Neural cell (in vitro differentiated cells): ENCODE measurements at regions not wholly inside any gene's neighbourhood (a gene's known extent, or its start where the extent isn't known, plus 50 kb on each side); places are given as distances from the start of the nearest gene placed in this dataset.

Experiments
- CTCF ChIP-seq: fragments of 450-650 bp; IDR thresholded peaks from 2 replicates; pipeline ENCODE4 v1.5.1; 2014; ENCODE audit warnings: antibody characterized with exemption, mild to moderate bottlenecking, moderate library complexity; ENCODE audit not compliant: poor library complexity, severe bottlenecking
- EZH2 ChIP-seq: fragments of 200-600, 300-800 bp; shearing (Covaris generic), sonication (generic); IDR thresholded peaks from 2 replicates; pipeline ENCODE4 v1.6.1; 2014; ENCODE audit warnings: antibody characterized with exemption, low read length, borderline replicate concordance, mild to moderate bottlenecking; ENCODE audit not compliant: insufficient read depth, poor library complexity, severe bottlenecking

DNA sequence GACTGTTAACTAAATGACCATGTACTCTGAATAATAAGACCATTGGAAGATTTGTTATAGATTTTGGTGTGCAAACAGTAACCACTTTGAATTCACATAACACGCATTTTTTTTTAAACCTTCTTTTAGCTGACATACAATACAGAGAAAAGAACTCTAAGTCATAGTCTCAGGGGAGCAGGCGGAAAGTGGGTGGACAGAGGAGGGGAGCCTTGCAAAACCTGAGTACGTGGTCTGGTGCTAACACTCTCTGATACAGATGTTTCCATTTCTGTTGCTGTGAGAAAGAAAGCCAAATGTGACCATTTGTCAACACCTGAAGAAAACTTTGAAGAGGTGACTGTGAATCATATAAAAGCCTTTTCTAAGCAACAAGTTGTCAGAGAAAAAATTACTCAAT lies 151.8 kb upstream of the GCFC2 start:
- TF ChIP-seq CTCF (no peak), EZH2 (no peak)
